ENCODE measurements at regions not wholly inside any gene's neighbourhood (a gene's known extent, or its start where the extent isn't known, plus 50 kb on each side); places are given as distances from the start of the nearest gene placed in this dataset.
A peak's percentile ranks its signal among the peaks of the same experiment; 100 is the strongest.

GRCh38 chrX:5100004-5100403, 1128.7 kb downstream of the NLGN4X start:
- no peak for DNase-seq (ENCODE audit: low read depth, low spot score)

- DNase-seq (ENCODE audit: low read depth, low spot score) = no peak
These were observed 1142.3 kb downstream of the NLGN4X start for GRCh38 chrX:5086388-5086787.

GRCh38 chrX:5084279-5084678, 1144.4 kb downstream of the NLGN4X start:
- peak; percentile 1 for DNase-seq (ENCODE audit: low read depth, low spot score)

- no peak for DNase-seq (ENCODE audit: low read depth, low spot score)
These were observed 1146.0 kb downstream of the NLGN4X start for GRCh38 chrX:5082705-5083104.

- no peak for DNase-seq (ENCODE audit: low read depth, low spot score)
These were observed 1147.9 kb downstream of the NLGN4X start for GRCh38 chrX:5080791-5081190.

GRCh38 chrX:5068550-5068949, 1160.1 kb downstream of the NLGN4X start:
- no peak for DNase-seq (ENCODE audit: low read depth, low spot score)

GRCh38 chrX:5057786-5058185, 1170.9 kb downstream of the NLGN4X start:
- DNase-seq (ENCODE audit: low read depth, low spot score) = no peak

- DNase-seq (ENCODE audit: low read depth, low spot score) = no peak
These were observed 1173.8 kb downstream of the NLGN4X start for GRCh38 chrX:5054852-5055251.

- DNase-seq (ENCODE audit: low read depth, low spot score) = peak; percentile 77
These were observed 1176.7 kb downstream of the NLGN4X start for GRCh38 chrX:5051831-5052491.

- DNase-seq (ENCODE audit: low read depth, low spot score) = no peak
These were observed 1186.1 kb downstream of the NLGN4X start for GRCh38 chrX:5042563-5042962.

GRCh38 chrX:5031792-5032191, 1196.9 kb downstream of the NLGN4X start:
- DNase-seq (ENCODE audit: low read depth, low spot score) = no peak

- no peak for DNase-seq (ENCODE audit: low read depth, low spot score)
These were observed 1213.2 kb downstream of the NLGN4X start for GRCh38 chrX:5015451-5015850.

- DNase-seq (ENCODE audit: low read depth, low spot score) = no peak
These were observed 1233.8 kb downstream of the NLGN4X start for GRCh38 chrX:4994855-4995254.

- DNase-seq (ENCODE audit: low read depth, low spot score) = no peak
These were observed 1250.1 kb downstream of the NLGN4X start for GRCh38 chrX:4978613-4979012.

- DNase-seq (ENCODE audit: low read depth, low spot score) = no peak
These were observed 1257.0 kb downstream of the NLGN4X start for GRCh38 chrX:4971646-4972045.

GRCh38 chrX:4964112-4964511, 1250.7 kb upstream of the PRKX start:
- no peak for DNase-seq (ENCODE audit: low read depth, low spot score)

GRCh38 chrX:4963432-4963831, 1250.0 kb upstream of the PRKX start:
- DNase-seq (ENCODE audit: low read depth, low spot score) = no peak

GRCh38 chrX:4944767-4945166, 1231.3 kb upstream of the PRKX start:
- DNase-seq (ENCODE audit: low read depth, low spot score) = no peak

- DNase-seq (ENCODE audit: low read depth, low spot score) = no peak
These were observed 1222.9 kb upstream of the PRKX start for GRCh38 chrX:4936315-4936714.

GRCh38 chrX:4935846-4936245, 1222.4 kb upstream of the PRKX start:
- no peak for DNase-seq (ENCODE audit: low read depth, low spot score)

- no peak for DNase-seq (ENCODE audit: low read depth, low spot score)
These were observed 1222.0 kb upstream of the PRKX start for GRCh38 chrX:4935401-4935800.

- no peak for DNase-seq (ENCODE audit: low read depth, low spot score)
These were observed 1219.3 kb upstream of the PRKX start for GRCh38 chrX:4932790-4933189.

GRCh38 chrX:4930426-4930825, 1217.0 kb upstream of the PRKX start:
- no peak for DNase-seq (ENCODE audit: low read depth, low spot score)

- DNase-seq (ENCODE audit: low read depth, low spot score) = no peak
These were observed 1212.5 kb upstream of the PRKX start for GRCh38 chrX:4925911-4926310.
